Neuronal stem cell (in vitro differentiated cells): ENCODE measurements at regions not wholly inside any gene's neighbourhood (a gene's known extent, or its start where the extent isn't known, plus 50 kb on each side); places are given as distances from the start of the nearest gene placed in this dataset.

Experiments used
- DNase-seq: peaks from one replicate; pipeline ENCODE4 v3.0.0-alpha.2; 2013; ENCODE audit warnings: low spot score
- H2AFZ ChIP-seq: one replicate; pipeline ENCODE4 v1.6.1; 2013; ENCODE audit warnings: mild to moderate bottlenecking, low read length, inconsistent platforms
- H2AK5ac ChIP-seq: 2 replicates; pipeline ENCODE4 v1.6.1; 2013; ENCODE audit warnings: low read depth, mild to moderate bottlenecking, inconsistent platforms, low read length, moderate library complexity, mixed read lengths
- H2BK120ac ChIP-seq: 2 replicates; pipeline ENCODE4 v1.6.1; 2013; ENCODE audit warnings: low read depth, mild to moderate bottlenecking, inconsistent platforms, low read length, moderate library complexity, mixed read lengths
- H2BK12ac ChIP-seq: one replicate; pipeline ENCODE4 v1.6.1; 2013; ENCODE audit warnings: low read length, inconsistent platforms
- H2BK15ac ChIP-seq: 2 replicates; pipeline ENCODE4 v1.6.1; 2013; ENCODE audit warnings: mild to moderate bottlenecking, low read length, inconsistent platforms, mixed read lengths
- H2BK5ac ChIP-seq: one replicate; pipeline ENCODE4 v1.6.1; 2013; ENCODE audit warnings: inconsistent platforms, mild to moderate bottlenecking, low read length, moderate library complexity
- H3K14ac ChIP-seq: one replicate; pipeline ENCODE4 v1.6.1; 2013; ENCODE audit warnings: low read length, inconsistent platforms
- H3K18ac ChIP-seq: 2 replicates; pipeline ENCODE4 v1.6.1; 2013; ENCODE audit warnings: low read length, inconsistent platforms
- H3K23ac ChIP-seq: 2 replicates; pipeline ENCODE4 v1.6.1; 2013; ENCODE audit warnings: low read depth, mild to moderate bottlenecking, mixed read lengths, low read length, inconsistent platforms; ENCODE audit not compliant: poor library complexity
- H3K27ac ChIP-seq: replicated peaks from 3 replicates; pipeline ENCODE4 v1.5.1; 2013; ENCODE audit warnings: low read length, inconsistent platforms
- H3K27me3 ChIP-seq, 3 experiments: 2 replicates each; pipeline ENCODE4 v1.6.1; 2013; ENCODE audit warnings: low read length in 3 of 3, mild to moderate bottlenecking in 2 of 3, inconsistent platforms in 1 of 3, low read depth in 1 of 3, mixed read lengths in 1 of 3, moderate library complexity in 1 of 3; ENCODE audit not compliant: control insufficient read depth in 3 of 3, insufficient read depth in 3 of 3
- H3K36me3 ChIP-seq, 2 donors: replicated peaks in 1 of 2; 2 replicates each; pipeline ENCODE4 v1.6.1; 2013; ENCODE audit warnings: low read length in 2 of 2; ENCODE audit not compliant: control insufficient read depth in 2 of 2, insufficient read depth in 2 of 2
- H3K4ac ChIP-seq: 2 replicates; pipeline ENCODE4 v1.6.1; 2013; ENCODE audit warnings: inconsistent platforms, mild to moderate bottlenecking, low read length, moderate library complexity
- H3K4me1 ChIP-seq, 2 donors: 1 replicate in 1 of 2; 2 replicates in 1 of 2; pipeline ENCODE4 v1.6.1; 2013; ENCODE audit warnings: low read length in 2 of 2, low read depth in 1 of 2; ENCODE audit not compliant: control insufficient read depth in 2 of 2, insufficient read depth in 1 of 2
- H3K4me2 ChIP-seq: one replicate; pipeline ENCODE4 v1.6.1; 2013; ENCODE audit warnings: mild to moderate bottlenecking, low read length, inconsistent platforms; ENCODE audit not compliant: insufficient read depth, poor library complexity, severe bottlenecking
- H3K4me3 ChIP-seq, 2 donors: 2 replicates each; pipeline ENCODE4 v1.5.1; 2013; ENCODE audit warnings: low read length in 2 of 2, mild to moderate bottlenecking in 2 of 2, inconsistent platforms in 1 of 2, moderate library complexity in 1 of 2
- H3K79me1 ChIP-seq: one replicate; pipeline ENCODE4 v1.6.1; 2013; ENCODE audit warnings: low read depth, mild to moderate bottlenecking, inconsistent platforms, low read length, moderate library complexity
- H3K9ac ChIP-seq: one replicate; pipeline ENCODE4 v1.6.1; 2013; ENCODE audit warnings: mild to moderate bottlenecking, low read depth, low read length, inconsistent platforms; ENCODE audit not compliant: poor library complexity
- H3K9me3 ChIP-seq, 2 donors: replicated peaks in 1 of 2; 2 replicates each; pipeline versions ENCODE3 to v1.6.1; 2013; ENCODE audit warnings: low read length in 2 of 2, mild to moderate bottlenecking in 2 of 2, inconsistent platforms in 1 of 2, low read depth in 1 of 2, mixed read lengths in 1 of 2, moderate library complexity in 1 of 2; ENCODE audit not compliant: control insufficient read depth in 2 of 2, insufficient read depth in 1 of 2
- H4K8ac ChIP-seq: one replicate; pipeline ENCODE4 v1.6.1; 2013; ENCODE audit warnings: low read depth, mild to moderate bottlenecking, inconsistent platforms, low read length, moderate library complexity
- H4K91ac ChIP-seq: one replicate; pipeline ENCODE4 v1.6.1; 2013; ENCODE audit warnings: low read length, low read depth, mild to moderate bottlenecking, inconsistent platforms; ENCODE audit not compliant: poor library complexity
- WGBS, 2 donors: extraction: QIAGEN DNeasy Blood & Tissue Kit; methylation state at CpG; one replicate each; pipeline ENCODE4 v1.1.7; 2013; ENCODE audit warnings: missing lambda C conversion rate in 2 of 2, mixed read lengths in 1 of 2; ENCODE audit not compliant: insufficient read length in 2 of 2, insufficient replicate concordance in 1 of 2; ENCODE audit errors: extremely low coverage in 2 of 2; 5-methylcytosine and 5-hydroxymethylcytosine counted together

GRCh38 chr9:30012622-30013021, 2371.8 kb upstream of the ACO1 start:
- Histone ChIP-seq H3K9ac (no peak overlapping the region), H3K36me3 (no peaks in the 10 kb centered on the region), H3K79me1 (no peaks in the 10 kb centered on the region), H2AFZ (no peak overlapping the region), H3K4me3 (no peak overlapping the region), H2AK5ac (no peak overlapping the region), H3K9me3 (no peaks in the 10 kb centered on the region), H2BK12ac (no peak overlapping the region), H2BK15ac (no peak overlapping the region), H4K91ac (no peak overlapping the region), H3K27me3 (no peaks in the 10 kb centered on the region), H4K8ac (no peak overlapping the region), H3K23ac (no peak overlapping the region), H3K27ac (no peak overlapping the region), H2BK120ac (no peak overlapping the region), H3K4me1 (no peaks in the 10 kb centered on the region), H2BK5ac (no peak overlapping the region), H3K4me2 (no peak overlapping the region), H3K18ac (no peak overlapping the region), H3K4ac (no peak overlapping the region), H3K14ac (no peak overlapping the region)
- no peak for DNase-seq

GRCh38 chr9:30015073-30015472, 2369.4 kb upstream of the ACO1 start:
- H3K4me2 ChIP-seq: no peak overlapping the region
- no peak overlapping the region for H2BK5ac ChIP-seq
- no peaks in the 10 kb centered on the region for H3K9me3 ChIP-seq
- H3K18ac ChIP-seq: no peak overlapping the region
- H3K4me1 ChIP-seq: no peaks in the 10 kb centered on the region
- no peak overlapping the region for H3K4me3 ChIP-seq
- H2BK120ac ChIP-seq: no peak overlapping the region
- H3K79me1 ChIP-seq: no peaks in the 10 kb centered on the region
- no peak overlapping the region for H4K8ac ChIP-seq
- H3K14ac ChIP-seq: no peak overlapping the region
- H3K4ac ChIP-seq: no peak overlapping the region
- no CpG with 5 or more reads among the region's 4 CpGs for WGBS, 2 donors
- no peaks in the 10 kb centered on the region for H3K27me3 ChIP-seq
- no peak overlapping the region for H3K23ac ChIP-seq
- no peak overlapping the region for H2AFZ ChIP-seq
- no peak for DNase-seq
- H2BK15ac ChIP-seq: no peak overlapping the region
- H3K27ac ChIP-seq: no peak overlapping the region
- no peak overlapping the region for H3K9ac ChIP-seq
- no peak overlapping the region for H4K91ac ChIP-seq
- no peak overlapping the region for H2BK12ac ChIP-seq
- no peak overlapping the region for H2AK5ac ChIP-seq
- H3K36me3 ChIP-seq: no peaks in the 10 kb centered on the region

- H2AK5ac ChIP-seq: no peak overlapping the region
- H2BK12ac ChIP-seq: no peak overlapping the region
- H3K4ac ChIP-seq: no peak overlapping the region
- H2BK5ac ChIP-seq: no peak overlapping the region
- no peak overlapping the region for H3K9ac ChIP-seq
- no peaks in the 10 kb centered on the region for H3K9me3 ChIP-seq
- H3K4me2 ChIP-seq: no peak overlapping the region
- H3K4me3 ChIP-seq: no peak overlapping the region
- no peak overlapping the region for H2BK120ac ChIP-seq
- H3K27me3 ChIP-seq: no peaks in the 10 kb centered on the region
- H2BK15ac ChIP-seq: no peak overlapping the region
- no peak overlapping the region for H3K14ac ChIP-seq
- H4K8ac ChIP-seq: no peak overlapping the region
- no peak overlapping the region for H3K18ac ChIP-seq
- no peaks in the 10 kb centered on the region for H3K36me3 ChIP-seq
- H3K79me1 ChIP-seq: no peaks in the 10 kb centered on the region
- no peak overlapping the region for H3K23ac ChIP-seq
- no CpG with 5 or more reads among the region's 2 CpGs for WGBS, 2 donors
- no peaks in the 10 kb centered on the region for H3K4me1 ChIP-seq
- no peak overlapping the region for H2AFZ ChIP-seq
- H4K91ac ChIP-seq: no peak overlapping the region
- no peak overlapping the region for H3K27ac ChIP-seq
- no peak for DNase-seq
Observed at GRCh38 chr9:30020161-30020560, 2364.3 kb upstream of the ACO1 start.

- no CpG with 5 or more reads among the region's 1 CpG for WGBS, 2 donors
- Histone ChIP-seq H3K4me1 (no peaks in the 10 kb centered on the region), H3K4ac (no peak overlapping the region), H3K23ac (no peak overlapping the region), H2BK15ac (no peak overlapping the region), H2BK12ac (no peak overlapping the region), H3K36me3 (no peaks in the 10 kb centered on the region), H2BK5ac (no peak overlapping the region), H4K91ac (no peak overlapping the region), H3K27ac (no peak overlapping the region), H2AFZ (no peak overlapping the region), H4K8ac (no peak overlapping the region), H2AK5ac (no peak overlapping the region), H2BK120ac (no peak overlapping the region), H3K18ac (no peak overlapping the region), H3K14ac (no peak overlapping the region), H3K9me3 (no peaks in the 10 kb centered on the region), H3K4me3 (no peak overlapping the region), H3K79me1 (no peaks in the 10 kb centered on the region), H3K27me3 (no peaks in the 10 kb centered on the region), H3K4me2 (no peak overlapping the region), H3K9ac (no peak overlapping the region)
- no peak for DNase-seq
Observed at GRCh38 chr9:30035761-30036160, 2348.7 kb upstream of the ACO1 start.
